Osteocyte (in vitro differentiated cells): ENCODE measurements at regions not wholly inside any gene's neighbourhood (a gene's known extent, or its start where the extent isn't known, plus 50 kb on each side); places are given as distances from the start of the nearest gene placed in this dataset.

Experiments used
- DNase-seq: peaks from one replicate; pipeline ENCODE4 v3.0.0; 2021; ENCODE audit warnings: mixed read lengths; ENCODE audit not compliant: unreplicated experiment; ENCODE audit errors: extremely low spot score
- H3K27ac Mint-ChIP-seq: one replicate; pipeline ENCODE4 v1.8.0; 2021; ENCODE audit warnings: mild to moderate bottlenecking, mixed read lengths; ENCODE audit not compliant: unreplicated experiment
- H3K27me3 Mint-ChIP-seq: one replicate; pipeline ENCODE4 v1.8.0; 2021; ENCODE audit warnings: mixed read lengths; ENCODE audit not compliant: unreplicated experiment
- H3K36me3 Mint-ChIP-seq: one replicate; pipeline ENCODE4 v1.8.0; 2021; ENCODE audit warnings: mixed read lengths; ENCODE audit not compliant: unreplicated experiment
- H3K4me1 Mint-ChIP-seq: one replicate; pipeline ENCODE4 v1.8.0; 2021; ENCODE audit warnings: mixed read lengths; ENCODE audit not compliant: unreplicated experiment
- H3K4me3 Mint-ChIP-seq: one replicate; pipeline ENCODE4 v1.8.0; 2021; ENCODE audit warnings: mild to moderate bottlenecking, moderate library complexity, mixed read lengths; ENCODE audit not compliant: unreplicated experiment
- H3K9me3 Mint-ChIP-seq: one replicate; pipeline ENCODE4 v1.8.0; 2021; ENCODE audit warnings: mixed read lengths; ENCODE audit not compliant: unreplicated experiment
- TF ChIP-seq, protein P1 (sequence below): fragments of 200-600 bp; sonication (generic); IDR thresholded peaks from 2 replicates; pipeline ENCODE4 v1.5.0; 2021; ENCODE audit warnings: antibody characterized with exemption, mild to moderate bottlenecking, moderate library complexity

DNA sequence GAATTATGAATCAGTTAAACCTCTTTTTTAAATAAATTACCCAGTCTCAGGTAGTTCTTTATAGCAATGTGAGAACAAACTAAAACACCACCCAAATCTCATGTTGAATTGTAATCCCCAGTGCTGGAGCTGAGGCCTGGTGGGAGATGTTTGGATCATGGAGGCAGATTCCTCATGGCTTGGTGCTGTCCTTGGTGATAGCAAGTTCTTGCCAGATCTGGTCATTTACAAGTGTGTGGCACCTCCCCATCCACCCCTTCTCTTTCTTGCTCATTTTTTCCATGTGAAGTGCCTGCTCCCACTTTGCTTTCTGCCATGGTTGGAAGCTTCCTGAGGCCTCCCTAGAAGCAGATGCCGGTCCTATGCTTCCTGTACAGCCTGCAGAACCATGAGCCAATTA lies 102.1 kb upstream of the ANO4 start:
- TF ChIP-seq, protein P1, sequence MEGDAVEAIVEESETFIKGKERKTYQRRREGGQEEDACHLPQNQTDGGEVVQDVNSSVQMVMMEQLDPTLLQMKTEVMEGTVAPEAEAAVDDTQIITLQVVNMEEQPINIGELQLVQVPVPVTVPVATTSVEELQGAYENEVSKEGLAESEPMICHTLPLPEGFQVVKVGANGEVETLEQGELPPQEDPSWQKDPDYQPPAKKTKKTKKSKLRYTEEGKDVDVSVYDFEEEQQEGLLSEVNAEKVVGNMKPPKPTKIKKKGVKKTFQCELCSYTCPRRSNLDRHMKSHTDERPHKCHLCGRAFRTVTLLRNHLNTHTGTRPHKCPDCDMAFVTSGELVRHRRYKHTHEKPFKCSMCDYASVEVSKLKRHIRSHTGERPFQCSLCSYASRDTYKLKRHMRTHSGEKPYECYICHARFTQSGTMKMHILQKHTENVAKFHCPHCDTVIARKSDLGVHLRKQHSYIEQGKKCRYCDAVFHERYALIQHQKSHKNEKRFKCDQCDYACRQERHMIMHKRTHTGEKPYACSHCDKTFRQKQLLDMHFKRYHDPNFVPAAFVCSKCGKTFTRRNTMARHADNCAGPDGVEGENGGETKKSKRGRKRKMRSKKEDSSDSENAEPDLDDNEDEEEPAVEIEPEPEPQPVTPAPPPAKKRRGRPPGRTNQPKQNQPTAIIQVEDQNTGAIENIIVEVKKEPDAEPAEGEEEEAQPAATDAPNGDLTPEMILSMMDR, result no peak
- Mint-ChIP-seq H3K27me3 (peaks cover 18% of the 10 kb centered on the region), H3K4me3 (no peak overlapping the region), H3K4me1 (no peaks in the 10 kb centered on the region), H3K36me3 (no peaks in the 10 kb centered on the region), H3K9me3 (no peaks in the 10 kb centered on the region), H3K27ac (no peak overlapping the region)
- DNase-seq, result no peak

DNA sequence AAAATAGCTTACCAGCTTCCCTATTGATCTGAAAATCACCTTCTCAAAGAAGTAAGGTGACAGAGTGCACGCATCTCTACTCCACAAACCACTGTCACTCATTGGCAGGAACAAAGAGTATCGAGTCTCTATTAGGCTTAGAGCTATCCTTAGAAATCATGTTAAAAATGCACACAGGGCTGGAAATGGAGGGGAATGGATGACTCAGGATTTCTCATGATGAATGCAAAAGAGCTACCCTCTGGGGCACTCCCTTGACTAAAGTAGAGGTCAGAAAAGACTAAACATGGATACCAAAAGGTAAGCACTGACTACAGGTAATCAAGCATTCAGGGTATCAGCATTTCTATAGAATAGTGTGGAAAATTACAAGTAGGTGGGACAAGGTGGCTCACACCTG lies 96.1 kb upstream of the ANO4 start:
- Mint-ChIP-seq H3K9me3 (no peaks in the 10 kb centered on the region), H3K4me3 (no peak overlapping the region), H3K4me1 (no peaks in the 10 kb centered on the region), H3K27me3 (peaks cover 22% of the 10 kb centered on the region), H3K36me3 (no peaks in the 10 kb centered on the region), H3K27ac (no peak overlapping the region)
- TF ChIP-seq, protein P1, result no peak
- DNase-seq, result no peak

GRCh38 chr12:100699209-100699608 lies 95.4 kb upstream of the ANO4 start:
- no peak overlapping the region for H3K27ac Mint-ChIP-seq
- DNase-seq, result no peak
- TF ChIP-seq, protein P1, result no peak
- no peaks in the 10 kb centered on the region for H3K36me3 Mint-ChIP-seq
- no peaks in the 10 kb centered on the region for H3K9me3 Mint-ChIP-seq
- H3K4me3 Mint-ChIP-seq, result no peak overlapping the region
- H3K27me3 Mint-ChIP-seq, result peaks cover 24% of the 10 kb centered on the region
- no peaks in the 10 kb centered on the region for H3K4me1 Mint-ChIP-seq

DNA sequence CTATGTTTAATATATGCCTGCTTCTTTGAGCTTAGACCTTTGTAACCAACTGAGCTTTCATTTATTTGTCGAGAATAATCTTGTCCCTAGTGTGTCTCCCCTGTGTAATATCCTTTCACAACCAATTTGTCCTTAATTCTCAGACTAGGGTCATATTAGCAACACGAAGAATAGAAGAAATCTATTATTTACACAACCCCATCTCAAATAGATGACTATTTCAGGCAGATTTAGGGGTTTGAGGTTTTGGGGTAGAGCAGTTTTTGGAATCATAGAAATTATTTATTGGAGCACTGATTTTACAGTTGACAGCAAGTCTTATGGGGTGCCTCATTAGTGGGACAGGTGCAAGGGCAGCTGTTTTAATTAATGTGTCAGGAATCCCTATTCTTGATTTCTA lies 91.2 kb upstream of the ANO4 start:
- no peak for DNase-seq
- Mint-ChIP-seq H3K27me3 (peaks cover 19% of the 10 kb centered on the region), H3K36me3 (no peaks in the 10 kb centered on the region), H3K9me3 (no peaks in the 10 kb centered on the region), H3K27ac (no peak overlapping the region), H3K4me3 (no peak overlapping the region), H3K4me1 (no peaks in the 10 kb centered on the region)
- TF ChIP-seq, protein P1, result no peak

GRCh38 chr12:100703868-100704267 lies 90.7 kb upstream of the ANO4 start:
- DNase-seq, result no peak
- Mint-ChIP-seq H3K9me3 (no peaks in the 10 kb centered on the region), H3K27me3 (peaks cover 20% of the 10 kb centered on the region), H3K4me1 (no peaks in the 10 kb centered on the region), H3K36me3 (no peaks in the 10 kb centered on the region), H3K27ac (no peak overlapping the region), H3K4me3 (no peak overlapping the region)
- TF ChIP-seq, protein P1, result no peak
